GM12873 (cell line): ENCODE measurements at regions not wholly inside any gene's neighbourhood (a gene's known extent, or its start where the extent isn't known, plus 50 kb on each side); places are given as distances from the start of the nearest gene placed in this dataset.

ENCODE experiments used
- TF ChIP-seq, protein P1 (sequence below): IDR thresholded peaks from 2 replicates; pipeline ENCODE4 v1.5.1; 2012; ENCODE audit warnings: low read depth, mild to moderate bottlenecking, moderate library complexity, low read length, control low read depth; ENCODE audit not compliant: insufficient read depth; ENCODE audit errors: missing control alignments

DNA sequence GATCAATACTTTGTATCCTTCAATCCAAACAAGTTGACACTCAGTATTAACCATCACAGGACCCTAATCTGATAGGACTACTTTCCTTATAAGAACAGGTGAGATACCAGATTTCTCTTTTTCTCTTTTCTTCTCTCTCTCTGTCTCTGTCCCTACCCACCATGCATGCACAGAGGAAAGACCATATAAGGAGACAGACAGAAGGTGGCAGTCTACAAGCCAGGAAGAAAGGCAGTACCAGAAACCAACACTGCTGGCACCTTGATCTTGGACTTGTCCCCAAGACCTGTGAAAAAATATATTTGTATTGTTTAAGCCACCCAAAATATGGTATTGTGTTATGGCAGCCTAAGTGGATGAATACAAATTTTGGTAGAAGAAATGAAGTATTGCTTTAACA lies 156.2 kb upstream of the KCNH7 start:
- TF ChIP-seq, protein P1, sequence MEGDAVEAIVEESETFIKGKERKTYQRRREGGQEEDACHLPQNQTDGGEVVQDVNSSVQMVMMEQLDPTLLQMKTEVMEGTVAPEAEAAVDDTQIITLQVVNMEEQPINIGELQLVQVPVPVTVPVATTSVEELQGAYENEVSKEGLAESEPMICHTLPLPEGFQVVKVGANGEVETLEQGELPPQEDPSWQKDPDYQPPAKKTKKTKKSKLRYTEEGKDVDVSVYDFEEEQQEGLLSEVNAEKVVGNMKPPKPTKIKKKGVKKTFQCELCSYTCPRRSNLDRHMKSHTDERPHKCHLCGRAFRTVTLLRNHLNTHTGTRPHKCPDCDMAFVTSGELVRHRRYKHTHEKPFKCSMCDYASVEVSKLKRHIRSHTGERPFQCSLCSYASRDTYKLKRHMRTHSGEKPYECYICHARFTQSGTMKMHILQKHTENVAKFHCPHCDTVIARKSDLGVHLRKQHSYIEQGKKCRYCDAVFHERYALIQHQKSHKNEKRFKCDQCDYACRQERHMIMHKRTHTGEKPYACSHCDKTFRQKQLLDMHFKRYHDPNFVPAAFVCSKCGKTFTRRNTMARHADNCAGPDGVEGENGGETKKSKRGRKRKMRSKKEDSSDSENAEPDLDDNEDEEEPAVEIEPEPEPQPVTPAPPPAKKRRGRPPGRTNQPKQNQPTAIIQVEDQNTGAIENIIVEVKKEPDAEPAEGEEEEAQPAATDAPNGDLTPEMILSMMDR: no peak

GRCh38 chr2:162992828-162993227 lies 154.3 kb upstream of the KCNH7 start:
- TF ChIP-seq, protein P1: no peak

DNA sequence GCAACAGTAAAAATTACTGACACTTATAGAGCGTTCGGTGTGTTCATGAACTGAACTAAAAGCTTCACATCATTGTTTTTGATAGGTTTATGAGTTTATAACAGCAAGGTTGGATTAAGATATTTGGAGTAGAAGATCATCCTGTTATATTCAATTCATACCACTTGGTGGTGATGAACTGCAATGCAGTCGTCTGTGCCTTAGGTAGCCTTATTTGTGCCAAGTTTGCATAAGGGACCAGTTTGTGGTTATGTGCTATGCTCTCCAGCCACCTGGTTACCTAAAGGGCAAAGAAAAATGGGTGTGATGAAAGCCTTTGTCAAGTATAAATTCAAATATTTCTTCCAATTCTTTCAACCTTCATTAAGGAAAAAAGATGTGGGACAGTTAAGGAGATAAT lies 150.9 kb upstream of the KCNH7 start:
- TF ChIP-seq, protein P1: no peak

GRCh38 chr2:162974771-162975170 lies 136.2 kb upstream of the KCNH7 start:
- TF ChIP-seq, protein P1: no peak

GRCh38 chr2:162972383-162972782 lies 133.8 kb upstream of the KCNH7 start:
- TF ChIP-seq, protein P1: no peak

GRCh38 chr2:162968306-162968705 lies 129.7 kb upstream of the KCNH7 start:
- TF ChIP-seq, protein P1: no peak

- TF ChIP-seq, protein P1: no peak
These were observed 129.2 kb upstream of the KCNH7 start for GRCh38 chr2:162967811-162968210.

GRCh38 chr2:162967147-162967546 lies 128.6 kb upstream of the KCNH7 start:
- TF ChIP-seq, protein P1: no peak
